Calu3 (cell line): ENCODE measurements at regions not wholly inside any gene's neighbourhood (a gene's known extent, or its start where the extent isn't known, plus 50 kb on each side); places are given as distances from the start of the nearest gene placed in this dataset.

ENCODE experiments used
- BruUV-seq: library from RNA; stranded (reverse); fragments of 400-500 nt; replicated peaks from 2 replicates; lab custom pipeline; 2021; lab: Mats Ljungman, UMichigan
- CTCF ChIA-PET: fragments of 300-600 bp; sonication (Branson Sonifier 250); formaldehyde crosslinking; loops from one replicate; lab custom pipeline; 2022; ENCODE audit warnings: antibody characterized with exemption; lab: Charles Lee
- DNase-seq: peaks from one replicate; pipeline ENCODE4 v3.0.0; 2022
- H3K27ac Mint-ChIP-seq: one replicate; pipeline ENCODE4 v1.8.0; 2022; ENCODE audit warnings: mixed read lengths; ENCODE audit not compliant: unreplicated experiment
- H3K27me3 Mint-ChIP-seq: one replicate; pipeline ENCODE4 v1.8.0; 2022; ENCODE audit warnings: mixed read lengths; ENCODE audit not compliant: unreplicated experiment
- H3K36me3 Mint-ChIP-seq: one replicate; pipeline ENCODE4 v1.8.0; 2022; ENCODE audit warnings: mild to moderate bottlenecking, moderate library complexity, mixed read lengths; ENCODE audit not compliant: insufficient read depth, unreplicated experiment
- H3K4me1 Mint-ChIP-seq: one replicate; pipeline ENCODE4 v1.8.0; 2022; ENCODE audit warnings: mild to moderate bottlenecking, low read depth, mixed read lengths; ENCODE audit not compliant: unreplicated experiment
- H3K4me3 Mint-ChIP-seq: one replicate; pipeline ENCODE4 v1.8.0; 2022; ENCODE audit warnings: mild to moderate bottlenecking, low read depth, moderate library complexity, mixed read lengths; ENCODE audit not compliant: unreplicated experiment
- H3K9me3 Mint-ChIP-seq: one replicate; pipeline ENCODE4 v1.8.0; 2022; ENCODE audit warnings: low read depth, mixed read lengths; ENCODE audit not compliant: unreplicated experiment
- intact Hi-C: fragments of 100-400 bp; cut with micrococcal nuclease; formaldehyde crosslinking; loops from one replicate; pipeline ENCODE4 v1.10.0; 2022; ENCODE audit not compliant: unreplicated experiment
- TF ChIP-seq, protein P1 (sequence below): fragments of 200-600 bp; IDR thresholded peaks from one replicate; pipeline ENCODE4 v1.8.0; 2022; ENCODE audit warnings: antibody characterized with exemption; ENCODE audit not compliant: unreplicated experiment

DNA sequence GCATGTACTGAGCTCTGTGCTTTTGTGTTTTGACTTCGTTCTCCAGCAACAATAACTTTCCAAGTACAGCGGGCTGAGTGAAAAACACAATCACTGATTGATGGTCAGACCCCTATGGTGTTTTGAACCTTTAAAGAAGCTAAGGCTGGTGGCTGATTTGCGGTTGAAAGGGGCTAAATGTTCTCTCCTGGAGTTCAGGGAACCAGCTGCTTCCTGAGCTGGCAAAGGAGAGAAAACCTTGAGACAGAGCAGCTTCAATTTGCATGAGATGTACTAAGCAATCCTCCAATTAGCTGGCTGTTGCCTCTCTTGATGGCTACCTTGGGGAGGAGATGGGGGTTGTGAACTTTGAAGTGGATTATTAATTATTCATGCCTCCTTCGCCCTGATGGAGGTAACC, 546.7 kb upstream of the SEL1L start:
- no peak for DNase-seq
- Mint-ChIP-seq H3K27ac (no peak overlapping the region), H3K4me3 (no peak overlapping the region), H3K4me1 (no peaks in the 10 kb centered on the region), H3K36me3 (no peaks in the 10 kb centered on the region), H3K27me3 (no peaks in the 10 kb centered on the region), H3K9me3 (peaks cover 13% of the 10 kb centered on the region)
- intact Hi-C loops: no loop called here
- CTCF ChIA-PET: no interaction called here
- no TSS peak for BruUV-seq
- TF ChIP-seq, protein P1, sequence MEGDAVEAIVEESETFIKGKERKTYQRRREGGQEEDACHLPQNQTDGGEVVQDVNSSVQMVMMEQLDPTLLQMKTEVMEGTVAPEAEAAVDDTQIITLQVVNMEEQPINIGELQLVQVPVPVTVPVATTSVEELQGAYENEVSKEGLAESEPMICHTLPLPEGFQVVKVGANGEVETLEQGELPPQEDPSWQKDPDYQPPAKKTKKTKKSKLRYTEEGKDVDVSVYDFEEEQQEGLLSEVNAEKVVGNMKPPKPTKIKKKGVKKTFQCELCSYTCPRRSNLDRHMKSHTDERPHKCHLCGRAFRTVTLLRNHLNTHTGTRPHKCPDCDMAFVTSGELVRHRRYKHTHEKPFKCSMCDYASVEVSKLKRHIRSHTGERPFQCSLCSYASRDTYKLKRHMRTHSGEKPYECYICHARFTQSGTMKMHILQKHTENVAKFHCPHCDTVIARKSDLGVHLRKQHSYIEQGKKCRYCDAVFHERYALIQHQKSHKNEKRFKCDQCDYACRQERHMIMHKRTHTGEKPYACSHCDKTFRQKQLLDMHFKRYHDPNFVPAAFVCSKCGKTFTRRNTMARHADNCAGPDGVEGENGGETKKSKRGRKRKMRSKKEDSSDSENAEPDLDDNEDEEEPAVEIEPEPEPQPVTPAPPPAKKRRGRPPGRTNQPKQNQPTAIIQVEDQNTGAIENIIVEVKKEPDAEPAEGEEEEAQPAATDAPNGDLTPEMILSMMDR: no peak

DNA sequence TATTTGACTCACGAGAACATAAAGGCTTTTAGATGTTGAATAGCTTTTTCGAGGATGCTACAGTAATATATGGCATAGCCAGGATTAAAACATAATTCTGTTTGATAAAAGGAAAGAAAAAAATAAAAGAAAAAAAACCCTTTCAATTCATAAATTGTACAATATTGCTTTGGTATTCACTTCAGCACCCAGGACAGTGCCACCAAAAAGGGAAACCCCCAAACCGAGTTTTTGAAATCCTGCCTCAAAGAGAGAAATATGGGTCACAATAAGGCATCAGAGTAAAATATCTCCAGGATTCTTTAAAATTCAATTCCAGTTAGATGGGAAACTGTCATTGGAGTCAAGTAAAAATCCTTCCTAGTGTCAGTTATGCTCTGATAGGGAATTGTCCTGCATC, 551.2 kb upstream of the SEL1L start:
- Mint-ChIP-seq H3K36me3 (no peaks in the 10 kb centered on the region), H3K9me3 (peaks cover 12% of the 10 kb centered on the region), H3K4me1 (no peaks in the 10 kb centered on the region), H3K27ac (no peak overlapping the region), H3K27me3 (no peaks in the 10 kb centered on the region), H3K4me3 (no peak overlapping the region)
- CTCF ChIA-PET: no interaction called here
- no TSS peak for BruUV-seq
- intact Hi-C loops: no loop called here
- TF ChIP-seq, protein P1: no peak
- no peak for DNase-seq

DNA sequence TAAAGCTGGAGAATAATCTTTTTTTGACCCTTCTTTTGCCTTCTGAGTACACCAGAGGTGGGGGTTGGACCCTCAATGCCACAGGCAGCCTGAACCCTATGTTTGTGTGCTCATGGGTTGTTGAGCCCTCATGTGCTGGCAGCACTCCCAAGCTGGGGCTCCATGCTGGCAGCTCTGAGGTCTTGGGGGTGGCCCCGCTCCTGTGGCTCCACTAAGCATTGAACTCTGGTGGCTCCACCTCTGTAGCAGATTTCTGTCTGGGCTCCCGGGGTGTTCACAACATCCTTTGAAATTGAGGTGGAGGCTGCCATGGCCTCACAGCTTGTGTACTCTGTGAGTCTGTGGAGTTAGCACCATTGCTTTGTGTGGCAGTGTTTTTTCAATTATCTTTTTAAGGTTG, 557.4 kb upstream of the SEL1L start:
- H3K27me3 Mint-ChIP-seq: no peaks in the 10 kb centered on the region
- CTCF ChIA-PET: no interaction called here
- intact Hi-C loops: no loop called here

GRCh38 chr14:82094829-82095345, 561.2 kb upstream of the SEL1L start:
- TF ChIP-seq, protein P1: no peak
- Mint-ChIP-seq H3K9me3 (peaks cover 8% of the 10 kb centered on the region), H3K4me1 (no peaks in the 10 kb centered on the region), H3K27ac (no peak overlapping the region), H3K4me3 (no peak overlapping the region), H3K27me3 (no peaks in the 10 kb centered on the region), H3K36me3 (no peaks in the 10 kb centered on the region)
- CTCF ChIA-PET: no interaction called here
- no TSS peak for BruUV-seq
- no peak for DNase-seq
- intact Hi-C loops: no loop called here

More for the DNA sequence above, 557.4 kb upstream of the SEL1L start:
- H3K36me3 Mint-ChIP-seq: no peaks in the 10 kb centered on the region
- H3K4me3 Mint-ChIP-seq: no peak overlapping the region
- BruUV-seq: no TSS peak
- H3K4me1 Mint-ChIP-seq: no peaks in the 10 kb centered on the region
- TF ChIP-seq, protein P1: no peak
- H3K9me3 Mint-ChIP-seq: peaks cover 6% of the 10 kb centered on the region
- no peak for DNase-seq
- no peak overlapping the region for H3K27ac Mint-ChIP-seq
